Left ventricle myocardium inferior (tissue), 1 donor: ENCODE measurements at regions not wholly inside any gene's neighbourhood (a gene's known extent, or its start where the extent isn't known, plus 50 kb on each side); places are given as distances from the start of the nearest gene placed in this dataset.

ENCODE experiments used
- DNase-seq: peaks from one replicate; pipeline ENCODE4 v3.0.0-alpha.2; 2020
- H3K27ac ChIP-seq: fragments of 200-600 bp; replicated peaks from 2 replicates; pipeline ENCODE4 v1.8.0; 2021
- H3K27me3 ChIP-seq: fragments of 200-600 bp; 2 replicates; pipeline ENCODE4 v1.8.0; 2021; ENCODE audit warnings: low read depth
- H3K36me3 ChIP-seq: fragments of 200-600 bp; 2 replicates; pipeline ENCODE4 v1.8.0; 2021
- H3K4me1 ChIP-seq: fragments of 200-600 bp; 2 replicates; pipeline ENCODE4 v1.8.0; 2021
- H3K4me3 ChIP-seq: fragments of 200-600 bp; 2 replicates; pipeline ENCODE4 v1.8.0; 2021; ENCODE audit warnings: mild to moderate bottlenecking, moderate library complexity
- H3K9me3 ChIP-seq: fragments of 200-600 bp; replicated peaks from 2 replicates; pipeline ENCODE4 v1.8.0; 2021
- CTCF ChIP-seq: fragments of 200-600 bp; IDR thresholded peaks from 2 replicates; pipeline ENCODE4 v1.8.0; 2021; ENCODE audit warnings: antibody characterized with exemption, mild to moderate bottlenecking, borderline replicate concordance
- intact Hi-C: fragments of 100-400 bp; cut with micrococcal nuclease; formaldehyde crosslinking; loops from one replicate; pipeline ENCODE4 v1.11.0; 2022
- donor health status: DM: no; HTN: yes; CAD: no; lungs with severe emphysema.

GRCh38 chr13:30042891-30043630, 192.6 kb upstream of the UBL3 start:
- H3K4me1 ChIP-seq: no peaks in the 10 kb centered on the region
- H3K9me3 ChIP-seq: no peaks in the 10 kb centered on the region
- no peak overlapping the region for H3K27ac ChIP-seq
- intact Hi-C loops: no loop called here
- H3K4me3 ChIP-seq: no peak overlapping the region
- no peak for DNase-seq
- H3K36me3 ChIP-seq: no peaks in the 10 kb centered on the region
- peaks cover 44% of the 10 kb centered on the region for H3K27me3 ChIP-seq
- TF ChIP-seq CTCF: no peak

- no peak for TF ChIP-seq CTCF
- intact Hi-C loops: no loop called here
- peaks cover 45% of the 10 kb centered on the region for H3K27me3 ChIP-seq
- H3K4me1 ChIP-seq: no peaks in the 10 kb centered on the region
- DNase-seq: no peak
- H3K27ac ChIP-seq: no peak overlapping the region
- H3K9me3 ChIP-seq: no peaks in the 10 kb centered on the region
- no peak overlapping the region for H3K4me3 ChIP-seq
- no peaks in the 10 kb centered on the region for H3K36me3 ChIP-seq
Observed at GRCh38 chr13:30042272-30042671, 191.9 kb upstream of the UBL3 start.

GRCh38 chr13:30039511-30039911, 189.1 kb upstream of the UBL3 start:
- TF ChIP-seq CTCF: no peak
- H3K36me3 ChIP-seq: no peaks in the 10 kb centered on the region
- no peak overlapping the region for H3K27ac ChIP-seq
- H3K4me1 ChIP-seq: no peaks in the 10 kb centered on the region
- no peak overlapping the region for H3K4me3 ChIP-seq
- intact Hi-C loops: no loop called here
- no peaks in the 10 kb centered on the region for H3K9me3 ChIP-seq
- peaks cover 65% of the 10 kb centered on the region for H3K27me3 ChIP-seq
- DNase-seq: no peak

GRCh38 chr13:30038884-30039283, 188.5 kb upstream of the UBL3 start:
- H3K4me1 ChIP-seq: peaks cover 3% of the 10 kb centered on the region
- no peak for DNase-seq
- H3K27me3 ChIP-seq: peaks cover 65% of the 10 kb centered on the region
- intact Hi-C loops: no loop called here
- no peak for TF ChIP-seq CTCF
- no peak overlapping the region for H3K27ac ChIP-seq
- H3K9me3 ChIP-seq: no peaks in the 10 kb centered on the region
- H3K4me3 ChIP-seq: no peak overlapping the region
- no peaks in the 10 kb centered on the region for H3K36me3 ChIP-seq

GRCh38 chr13:30037766-30038165, 187.3 kb upstream of the UBL3 start:
- H3K27me3 ChIP-seq: peaks cover 65% of the 10 kb centered on the region
- peaks cover 11% of the 10 kb centered on the region for H3K4me1 ChIP-seq
- no peak for TF ChIP-seq CTCF
- no peaks in the 10 kb centered on the region for H3K36me3 ChIP-seq
- intact Hi-C loops: no loop called here
- no peak overlapping the region for H3K27ac ChIP-seq
- no peaks in the 10 kb centered on the region for H3K9me3 ChIP-seq
- no peak for DNase-seq
- H3K4me3 ChIP-seq: no peak overlapping the region
